SK-N-SH (cell line): ENCODE measurements at regions not wholly inside any gene's neighbourhood (a gene's known extent, or its start where the extent isn't known, plus 50 kb on each side); places are given as distances from the start of the nearest gene placed in this dataset.

Experiments used
- CTCF ChIP-seq: fragments of 200-600 bp; sonication (generic); IDR thresholded peaks from 2 replicates; pipeline ENCODE4 v1.6.1; 2017; ENCODE audit warnings: antibody characterized with exemption, mild to moderate bottlenecking, moderate library complexity
- FOXJ3 ChIP-seq: sonication (generic); formaldehyde crosslinking; IDR thresholded peaks from 2 replicates; pipeline ENCODE4 v1.5.1; 2020; ENCODE audit warnings: mild to moderate bottlenecking, missing genetic modification reagents
- GABPA ChIP-seq: IDR thresholded peaks from 2 replicates; pipeline ENCODE4 v1.4.0; 2012; ENCODE audit warnings: low read depth, mild to moderate bottlenecking
- JUND ChIP-seq: IDR thresholded peaks from 2 replicates; pipeline ENCODE4 v1.4.0; 2012
- MXI1 ChIP-seq: IDR thresholded peaks from 2 replicates; pipeline ENCODE4 v1.6.1; 2012; ENCODE audit warnings: mild to moderate bottlenecking, low read depth, low read length, improper control_type of control experiment
- POLR2AphosphoS5 ChIP-seq: IDR thresholded peaks from 2 replicates; pipeline ENCODE4 v1.6.1; 2012; ENCODE audit warnings: low read depth, low read length
- RAD21 ChIP-seq: IDR thresholded peaks from 2 replicates; pipeline ENCODE4 v1.6.1; 2012; ENCODE audit warnings: mild to moderate bottlenecking, low read length
- SIN3A ChIP-seq: IDR thresholded peaks from 2 replicates; pipeline ENCODE4 v1.6.1; 2012; ENCODE audit warnings: low read depth, mild to moderate bottlenecking, low read length, moderate library complexity, borderline replicate concordance
- SMC3 ChIP-seq: IDR thresholded peaks from 2 replicates; pipeline ENCODE4 v1.6.1; 2012; ENCODE audit warnings: low read depth, low read length, improper control_type of control experiment
- TAF1 ChIP-seq: IDR thresholded peaks from 2 replicates; pipeline ENCODE4 v1.6.1; 2012; ENCODE audit warnings: low read depth, mild to moderate bottlenecking, low read length, moderate library complexity, borderline replicate concordance
- TF ChIP-seq, protein P1 (sequence below): IDR thresholded peaks from 2 replicates; pipeline ENCODE4 v1.4.0; 2012; ENCODE audit warnings: low read depth, borderline replicate concordance
- TF ChIP-seq, protein P2 (sequence below): IDR thresholded peaks from 2 replicates; pipeline ENCODE4 v1.6.1; 2012; ENCODE audit warnings: mild to moderate bottlenecking, low read depth, low read length, moderate library complexity

- TF ChIP-seq, protein P1, sequence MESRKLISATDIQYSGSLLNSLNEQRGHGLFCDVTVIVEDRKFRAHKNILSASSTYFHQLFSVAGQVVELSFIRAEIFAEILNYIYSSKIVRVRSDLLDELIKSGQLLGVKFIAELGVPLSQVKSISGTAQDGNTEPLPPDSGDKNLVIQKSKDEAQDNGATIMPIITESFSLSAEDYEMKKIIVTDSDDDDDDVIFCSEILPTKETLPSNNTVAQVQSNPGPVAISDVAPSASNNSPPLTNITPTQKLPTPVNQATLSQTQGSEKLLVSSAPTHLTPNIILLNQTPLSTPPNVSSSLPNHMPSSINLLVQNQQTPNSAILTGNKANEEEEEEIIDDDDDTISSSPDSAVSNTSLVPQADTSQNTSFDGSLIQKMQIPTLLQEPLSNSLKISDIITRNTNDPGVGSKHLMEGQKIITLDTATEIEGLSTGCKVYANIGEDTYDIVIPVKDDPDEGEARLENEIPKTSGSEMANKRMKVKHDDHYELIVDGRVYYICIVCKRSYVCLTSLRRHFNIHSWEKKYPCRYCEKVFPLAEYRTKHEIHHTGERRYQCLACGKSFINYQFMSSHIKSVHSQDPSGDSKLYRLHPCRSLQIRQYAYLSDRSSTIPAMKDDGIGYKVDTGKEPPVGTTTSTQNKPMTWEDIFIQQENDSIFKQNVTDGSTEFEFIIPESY: no peak
- TF ChIP-seq MXI1: no peak
- no peak for TF ChIP-seq SIN3A
- TF ChIP-seq TAF1: no peak
- TF ChIP-seq SMC3: no peak
- TF ChIP-seq, protein P2, sequence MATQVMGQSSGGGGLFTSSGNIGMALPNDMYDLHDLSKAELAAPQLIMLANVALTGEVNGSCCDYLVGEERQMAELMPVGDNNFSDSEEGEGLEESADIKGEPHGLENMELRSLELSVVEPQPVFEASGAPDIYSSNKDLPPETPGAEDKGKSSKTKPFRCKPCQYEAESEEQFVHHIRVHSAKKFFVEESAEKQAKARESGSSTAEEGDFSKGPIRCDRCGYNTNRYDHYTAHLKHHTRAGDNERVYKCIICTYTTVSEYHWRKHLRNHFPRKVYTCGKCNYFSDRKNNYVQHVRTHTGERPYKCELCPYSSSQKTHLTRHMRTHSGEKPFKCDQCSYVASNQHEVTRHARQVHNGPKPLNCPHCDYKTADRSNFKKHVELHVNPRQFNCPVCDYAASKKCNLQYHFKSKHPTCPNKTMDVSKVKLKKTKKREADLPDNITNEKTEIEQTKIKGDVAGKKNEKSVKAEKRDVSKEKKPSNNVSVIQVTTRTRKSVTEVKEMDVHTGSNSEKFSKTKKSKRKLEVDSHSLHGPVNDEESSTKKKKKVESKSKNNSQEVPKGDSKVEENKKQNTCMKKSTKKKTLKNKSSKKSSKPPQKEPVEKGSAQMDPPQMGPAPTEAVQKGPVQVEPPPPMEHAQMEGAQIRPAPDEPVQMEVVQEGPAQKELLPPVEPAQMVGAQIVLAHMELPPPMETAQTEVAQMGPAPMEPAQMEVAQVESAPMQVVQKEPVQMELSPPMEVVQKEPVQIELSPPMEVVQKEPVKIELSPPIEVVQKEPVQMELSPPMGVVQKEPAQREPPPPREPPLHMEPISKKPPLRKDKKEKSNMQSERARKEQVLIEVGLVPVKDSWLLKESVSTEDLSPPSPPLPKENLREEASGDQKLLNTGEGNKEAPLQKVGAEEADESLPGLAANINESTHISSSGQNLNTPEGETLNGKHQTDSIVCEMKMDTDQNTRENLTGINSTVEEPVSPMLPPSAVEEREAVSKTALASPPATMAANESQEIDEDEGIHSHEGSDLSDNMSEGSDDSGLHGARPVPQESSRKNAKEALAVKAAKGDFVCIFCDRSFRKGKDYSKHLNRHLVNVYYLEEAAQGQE: no peak
- no peak for TF ChIP-seq GABPA
- TF ChIP-seq CTCF: no peak
- TF ChIP-seq JUND: no peak
- no peak for TF ChIP-seq FOXJ3 (CRISPR knock-in tag)
- no peak for TF ChIP-seq POLR2AphosphoS5
- TF ChIP-seq RAD21: no peak
These were observed 484.7 kb upstream of the ARRDC3 start for GRCh38 chr5:91867799-91868198.
